Caco-2 (cell line): ENCODE measurements at regions not wholly inside any gene's neighbourhood (a gene's known extent, or its start where the extent isn't known, plus 50 kb on each side); places are given as distances from the start of the nearest gene placed in this dataset.

Experiments
- BruUV-seq: library from RNA; stranded (reverse); fragments of 400-500 nt; replicated peaks from 2 replicates; lab custom pipeline; 2021; lab: Mats Ljungman, UMichigan
- CTCF ChIA-PET: fragments of 300-600 bp; sonication (Branson Sonifier 250); formaldehyde crosslinking; loops from one replicate; lab custom pipeline; 2022; ENCODE audit warnings: antibody characterized with exemption; lab: Charles Lee
- POLR2A ChIA-PET: fragments of 300-600 bp; sonication (Branson Sonifier 250); formaldehyde crosslinking; loops from one replicate; lab custom pipeline; 2022; ENCODE audit warnings: antibody characterized with exemption; lab: Charles Lee
- DNase-seq, 2 experiments: peaks; one replicate each; pipeline versions ENCODE4 v3.0.0 to v3.0.0-alpha.2; 2020 to 2022
- H3K27me3 ChIP-seq: replicated peaks from 2 replicates; pipeline ENCODE4 v1.6.0; 2011; ENCODE audit warnings: low read length; ENCODE audit not compliant: control insufficient read depth, insufficient read depth
- H3K36me3 ChIP-seq: 2 replicates; pipeline ENCODE4 v1.5.1; 2011; ENCODE audit warnings: low read length; ENCODE audit not compliant: control insufficient read depth, insufficient read depth
- H3K4me1 ChIP-seq: fragments of 250-450 bp; sonication (Bioruptor Pico); 2 replicates; pipeline ENCODE4 v1.5.1; 2020; ENCODE audit warnings: mild to moderate bottlenecking
- H3K4me3 ChIP-seq: 2 replicates; pipeline ENCODE4 v1.5.1; 2011; ENCODE audit warnings: low read depth, mild to moderate bottlenecking, control low read depth, low read length
- H3K9me3 ChIP-seq: fragments of 250-450 bp; sonication (Bioruptor Pico); 2 replicates; pipeline ENCODE4 v1.5.1; 2020; ENCODE audit warnings: mild to moderate bottlenecking, moderate library complexity
- H3K27ac Mint-ChIP-seq: one replicate; pipeline ENCODE4 v1.8.0; 2022; ENCODE audit warnings: mixed read lengths; ENCODE audit not compliant: unreplicated experiment
- H3K27me3 Mint-ChIP-seq: one replicate; pipeline ENCODE4 v1.8.0; 2022; ENCODE audit warnings: mixed read lengths; ENCODE audit not compliant: insufficient read depth, unreplicated experiment
- H3K36me3 Mint-ChIP-seq: one replicate; pipeline ENCODE4 v1.8.0; 2022; ENCODE audit warnings: mild to moderate bottlenecking, mixed read lengths; ENCODE audit not compliant: insufficient read depth, unreplicated experiment
- H3K4me1 Mint-ChIP-seq: one replicate; pipeline ENCODE4 v1.8.0; 2022; ENCODE audit warnings: low read depth, mixed read lengths; ENCODE audit not compliant: unreplicated experiment
- H3K4me3 Mint-ChIP-seq: one replicate; pipeline ENCODE4 v1.8.0; 2022; ENCODE audit warnings: mild to moderate bottlenecking, moderate library complexity, mixed read lengths; ENCODE audit not compliant: unreplicated experiment
- H3K9me3 Mint-ChIP-seq: one replicate; pipeline ENCODE4 v1.8.0; 2022; ENCODE audit warnings: mixed read lengths; ENCODE audit not compliant: unreplicated experiment
- CTCF ChIP-seq, 2 experiments: fragments of 200-600 bp in 1 of 2; IDR thresholded peaks; 1 replicate in 1 of 2; 2 replicates in 1 of 2; pipeline versions ENCODE4 v1.5.1 to v1.8.0; 2011 to 2022; ENCODE audit warnings: antibody characterized with exemption in 1 of 2, control low read depth in 1 of 2, inconsistent platforms in 1 of 2, low read depth in 1 of 2, low read length in 1 of 2, mild to moderate bottlenecking in 1 of 2, moderate library complexity in 1 of 2; ENCODE audit not compliant: insufficient read depth in 1 of 2, severe bottlenecking in 1 of 2, unreplicated experiment in 1 of 2
- intact Hi-C: fragments of 100-400 bp; cut with micrococcal nuclease; formaldehyde crosslinking; loops from one replicate; pipeline ENCODE4 v1.10.0; 2022; ENCODE audit not compliant: unreplicated experiment

GRCh38 chr3:98697225-98697624 is 65.9 kb upstream of the ST3GAL6 start:
- POLR2A ChIA-PET: no interaction called here
- Histone ChIP-seq H3K9me3 (no peaks in the 10 kb centered on the region), H3K27me3 (no peaks in the 10 kb centered on the region), H3K4me1 (peaks cover 16% of the 10 kb centered on the region), H3K4me3 (no peak overlapping the region), H3K36me3 (no peaks in the 10 kb centered on the region)
- Mint-ChIP-seq H3K27ac (no peak overlapping the region), H3K9me3 (no peaks in the 10 kb centered on the region), H3K4me3 (no peak overlapping the region), H3K27me3 (no peaks in the 10 kb centered on the region), H3K4me1 (peaks cover 14% of the 10 kb centered on the region), H3K36me3 (peaks cover 6% of the 10 kb centered on the region)
- CTCF ChIA-PET: no interaction called here
- intact Hi-C loops: no loop called here
- no peak for DNase-seq
- no TSS peak for BruUV-seq
- TF ChIP-seq CTCF (IDR thresholded peaks at IDR 0.05; ENCODE audit: insufficient read depth in 1 of 2, low read depth in 1 of 2, low read length in 1 of 2, severe bottlenecking in 1 of 2, unreplicated experiment in 1 of 2): no peak

GRCh38 chr3:98699132-98699531 is 64.0 kb upstream of the ST3GAL6 start:
- Histone ChIP-seq H3K4me3 (no peak overlapping the region), H3K36me3 (no peaks in the 10 kb centered on the region), H3K9me3 (no peaks in the 10 kb centered on the region), H3K27me3 (no peaks in the 10 kb centered on the region), H3K4me1 (peaks cover 17% of the 10 kb centered on the region)
- no peaks in the 10 kb centered on the region for H3K27me3 Mint-ChIP-seq
- no peak overlapping the region for H3K4me3 Mint-ChIP-seq
- peak in 1 of 2 experiments; percentile 9 for DNase-seq
- ChIA-PET POLR2A (no interaction called here), CTCF (no interaction called here)
- H3K27ac Mint-ChIP-seq: no peak overlapping the region
- H3K36me3 Mint-ChIP-seq: peaks cover 6% of the 10 kb centered on the region
- no TSS peak for BruUV-seq
- H3K9me3 Mint-ChIP-seq: no peaks in the 10 kb centered on the region
- peaks cover 14% of the 10 kb centered on the region for H3K4me1 Mint-ChIP-seq
- TF ChIP-seq CTCF (IDR thresholded peaks at IDR 0.05; ENCODE audit: insufficient read depth in 1 of 2, low read depth in 1 of 2, low read length in 1 of 2, severe bottlenecking in 1 of 2, unreplicated experiment in 1 of 2): no peak
- intact Hi-C loops: no loop called here

DNA sequence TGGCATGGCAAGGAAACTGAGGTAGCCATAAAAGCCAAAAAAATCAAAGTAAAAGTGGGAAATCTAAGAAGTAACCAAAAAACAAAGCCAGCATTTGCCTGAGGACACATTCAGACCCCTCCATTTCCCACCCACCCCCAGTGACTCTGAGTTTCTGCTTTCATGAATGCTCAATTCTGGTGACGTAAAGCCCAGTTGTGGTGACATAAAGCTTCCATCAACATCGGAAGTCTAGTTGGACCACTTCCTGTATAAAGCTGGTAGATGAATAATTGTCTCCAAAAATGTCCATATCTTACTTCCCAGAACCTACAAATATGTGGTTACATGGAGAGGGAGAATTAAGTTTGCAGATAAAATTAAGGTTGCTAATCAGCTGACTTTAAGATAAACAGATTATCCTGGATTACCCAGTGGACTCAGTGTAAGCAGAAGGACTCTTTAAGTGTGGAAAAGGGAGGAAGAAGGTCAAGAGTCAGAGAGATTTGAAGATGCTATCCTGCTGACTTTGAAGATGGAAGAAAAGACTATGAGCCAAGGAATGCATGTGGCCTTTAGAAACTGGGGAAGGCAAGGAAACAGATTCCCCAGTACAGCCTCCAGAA is 62.0 kb upstream of the ST3GAL6 start:
- POLR2A ChIA-PET: no interaction called here
- Mint-ChIP-seq H3K4me1 (peaks cover 21% of the 10 kb centered on the region), H3K27ac (no peak overlapping the region), H3K36me3 (peaks cover 6% of the 10 kb centered on the region), H3K4me3 (no peak overlapping the region), H3K27me3 (no peaks in the 10 kb centered on the region), H3K9me3 (no peaks in the 10 kb centered on the region)
- no peaks in the 10 kb centered on the region for H3K27me3 ChIP-seq
- BruUV-seq: no TSS peak
- no peaks in the 10 kb centered on the region for H3K36me3 ChIP-seq
- DNase-seq: peak in 1 of 2 experiments; percentile 10
- intact Hi-C loops: no loop called here
- CTCF ChIA-PET: no interaction called here
- no peaks in the 10 kb centered on the region for H3K9me3 ChIP-seq
- no peak for TF ChIP-seq CTCF (IDR thresholded peaks at IDR 0.05; ENCODE audit: insufficient read depth in 1 of 2, low read depth in 1 of 2, low read length in 1 of 2, severe bottlenecking in 1 of 2, unreplicated experiment in 1 of 2)
- H3K4me1 ChIP-seq: peaks cover 17% of the 10 kb centered on the region
- no peak overlapping the region for H3K4me3 ChIP-seq
